ENCODE measurements at regions not wholly inside any gene's neighbourhood (a gene's known extent, or its start where the extent isn't known, plus 50 kb on each side); places are given as distances from the start of the nearest gene placed in this dataset.
A peak's percentile ranks its signal among the peaks of the same experiment; 100 is the strongest.

GRCh38 chr4:31084806-31085416 lies 364.7 kb downstream of the PCDH7 start:
- H3K36me3 Mint-ChIP-seq (ENCODE audit: insufficient read depth in 1 of 3, low read depth in 3 of 3): no peaks in the 10 kb centered on the region; a peak in 1 of 7 replicates
- Histone ChIP-seq H3K18ac (ENCODE audit: insufficient read length, low read depth, low read length) (no peak overlapping the region), H4K20me1 (ENCODE audit: control insufficient read depth, insufficient read depth, insufficient read length) (no peaks in the 10 kb centered on the region), H3K27ac (ENCODE audit: insufficient read length, low read depth, low read length) (no peak overlapping the region), H3K4me1 (ENCODE audit: insufficient read depth, low read length) (no peaks in the 10 kb centered on the region), H3K4ac (ENCODE audit: low read depth, low read length) (no peak overlapping the region), H2BK120ac (ENCODE audit: low read depth, low read length, poor library complexity, severe bottlenecking) (no peak overlapping the region), H2AK5ac (ENCODE audit: insufficient read length, low read length) (no peak overlapping the region), H4K8ac (replicated peaks; ENCODE audit: insufficient read length, low read depth, low read length) (no peak overlapping the region), H3K9me3 (ENCODE audit: control insufficient read depth, low read depth, low read length) (no peaks in the 10 kb centered on the region), H4K91ac (ENCODE audit: insufficient read length, low read depth, low read length) (no peak overlapping the region), H3K56ac (ENCODE audit: insufficient read length, low read depth, low read length) (no peak overlapping the region), H3K9ac (ENCODE audit: extremely low read depth, insufficient read length, low read length) (no peak overlapping the region), H3K27me3 (ENCODE audit: insufficient read depth, low read length) (no peaks in the 10 kb centered on the region), H2BK12ac (ENCODE audit: insufficient read length, low read depth, low read length) (no peak overlapping the region), H3K79me1 (ENCODE audit: insufficient read depth, low read depth, low read length, poor library complexity, severe bottlenecking) (no peaks in the 10 kb centered on the region), H2AFZ (ENCODE audit: low read length) (no peak overlapping the region), H3K79me2 (ENCODE audit: insufficient read depth, low read length) (no peaks in the 10 kb centered on the region), H3K4me2 (ENCODE audit: insufficient read depth, insufficient read length, low read length) (no peak overlapping the region), H3T11ph (ENCODE audit: low read length) (no peak overlapping the region), H2BK20ac (ENCODE audit: low read depth, low read length, poor library complexity, severe bottlenecking) (no peak overlapping the region), H3K14ac (ENCODE audit: insufficient read depth, low read length) (no peak overlapping the region), H3K23ac (ENCODE audit: insufficient read length, low read depth, low read length) (no peak overlapping the region), H3K23me2 (ENCODE audit: insufficient read length, low read depth, low read length, poor library complexity, severe bottlenecking) (no peaks in the 10 kb centered on the region), H2BK5ac (ENCODE audit: insufficient read length, low read length) (no peak overlapping the region), H4K5ac (ENCODE audit: insufficient read length, low read depth, low read length) (no peak overlapping the region), H2BK15ac (ENCODE audit: low read depth, low read length) (no peak overlapping the region)
- H3K9me3 Mint-ChIP-seq: no peaks in the 10 kb centered on the region
- no peak overlapping the region for H3K4me3 Mint-ChIP-seq
- DNase-seq: no peak
- H3K27me3 Mint-ChIP-seq (ENCODE audit: low read depth): no peaks in the 10 kb centered on the region
- no CpG with 5 or more reads among the region's 9 CpGs for WGBS (ENCODE audit: extremely low coverage, insufficient read length, low lambda C conversion rate)
- peak overlapping the region; percentile 19 to 81 (median 38); a peak in 3 of 7 replicates for H3K27ac Mint-ChIP-seq
- H3K4me1 Mint-ChIP-seq: peaks cover 21% of the 10 kb centered on the region in 2 experiments
- no peak for TF ChIP-seq CTCF (conservative IDR thresholded peaks at IDR 0.05)

Data from H9 (cell line).